H9 (cell line): ENCODE measurements at regions not wholly inside any gene's neighbourhood (a gene's known extent, or its start where the extent isn't known, plus 50 kb on each side); places are given as distances from the start of the nearest gene placed in this dataset.

Experiments
- DNase-seq: peaks from one replicate; pipeline ENCODE4 v3.0.0-alpha.2; 2017
- H2AFZ ChIP-seq: one replicate; pipeline ENCODE4 v1.6.1; 2013; ENCODE audit warnings: mild to moderate bottlenecking, low read length, control low read depth, moderate library complexity
- H2AK5ac ChIP-seq: 2 replicates; pipeline ENCODE4 v1.6.1; 2013; ENCODE audit warnings: low read length, control low read depth, mixed read lengths; ENCODE audit not compliant: insufficient read length
- H2BK120ac ChIP-seq: one replicate; pipeline ENCODE4 v1.6.1; 2013; ENCODE audit warnings: low read depth, mild to moderate bottlenecking, low read length, control low read depth, inconsistent platforms; ENCODE audit not compliant: poor library complexity, severe bottlenecking
- H2BK12ac ChIP-seq: 2 replicates; pipeline ENCODE4 v1.6.1; 2013; ENCODE audit warnings: low read length, control low read depth, mixed read lengths, low read depth; ENCODE audit not compliant: insufficient read length
- H2BK15ac ChIP-seq: 2 replicates; pipeline ENCODE4 v1.6.1; 2013; ENCODE audit warnings: low read depth, low read length, control low read depth
- H2BK20ac ChIP-seq: one replicate; pipeline ENCODE4 v1.6.1; 2013; ENCODE audit warnings: low read depth, mild to moderate bottlenecking, low read length, control low read depth, inconsistent platforms; ENCODE audit not compliant: poor library complexity, severe bottlenecking
- H2BK5ac ChIP-seq: 2 replicates; pipeline ENCODE4 v1.6.1; 2013; ENCODE audit warnings: low read length, control low read depth, mixed read lengths; ENCODE audit not compliant: insufficient read length
- H3K14ac ChIP-seq: 2 replicates; pipeline ENCODE4 v1.6.1; 2013; ENCODE audit warnings: low read length, control low read depth; ENCODE audit not compliant: insufficient read depth
- H3K18ac ChIP-seq: 2 replicates; pipeline ENCODE4 v1.6.1; 2013; ENCODE audit warnings: low read depth, mild to moderate bottlenecking, mixed read lengths, low read length, control low read depth; ENCODE audit not compliant: insufficient read length
- H3K23ac ChIP-seq: 2 replicates; pipeline ENCODE4 v1.6.1; 2013; ENCODE audit warnings: low read length, control low read depth, mixed read lengths, low read depth; ENCODE audit not compliant: insufficient read length
- H3K23me2 ChIP-seq: 2 replicates; pipeline ENCODE4 v1.6.1; 2013; ENCODE audit warnings: low read depth, mild to moderate bottlenecking, mixed read lengths, low read length, control low read depth; ENCODE audit not compliant: insufficient read length, poor library complexity, severe bottlenecking
- H3K27ac ChIP-seq: 2 replicates; pipeline ENCODE4 v1.5.1; 2013; ENCODE audit warnings: low read length, control low read depth, mixed read lengths, low read depth; ENCODE audit not compliant: insufficient read length
- H3K27me3 ChIP-seq: 2 replicates; pipeline ENCODE4 v1.6.1; 2013; ENCODE audit warnings: low read length, control low read depth, inconsistent platforms; ENCODE audit not compliant: insufficient read depth
- H3K4ac ChIP-seq: 2 replicates; pipeline ENCODE4 v1.6.1; 2013; ENCODE audit warnings: low read depth, mild to moderate bottlenecking, control low read depth, inconsistent platforms, low read length, moderate library complexity
- H3K4me1 ChIP-seq: 2 replicates; pipeline ENCODE4 v1.6.1; 2013; ENCODE audit warnings: low read length, control low read depth, inconsistent platforms; ENCODE audit not compliant: insufficient read depth
- H3K4me2 ChIP-seq: 2 replicates; pipeline ENCODE4 v1.6.1; 2013; ENCODE audit warnings: low read length, control low read depth, mixed read lengths; ENCODE audit not compliant: insufficient read length, insufficient read depth
- H3K56ac ChIP-seq: 2 replicates; pipeline ENCODE4 v1.6.1; 2013; ENCODE audit warnings: low read depth, mild to moderate bottlenecking, mixed read lengths, low read length, control low read depth; ENCODE audit not compliant: insufficient read length
- H3K79me1 ChIP-seq: 2 replicates; pipeline ENCODE4 v1.6.1; 2013; ENCODE audit warnings: low read depth, mild to moderate bottlenecking, moderate library complexity, low read length, control low read depth, inconsistent platforms; ENCODE audit not compliant: insufficient read depth, poor library complexity, severe bottlenecking
- H3K79me2 ChIP-seq: 2 replicates; pipeline ENCODE4 v1.6.1; 2013; ENCODE audit warnings: low read length, control low read depth, inconsistent platforms; ENCODE audit not compliant: insufficient read depth
- H3K9ac ChIP-seq: 2 replicates; pipeline ENCODE4 v1.6.1; 2013; ENCODE audit warnings: low read length, control low read depth, mixed read lengths; ENCODE audit not compliant: insufficient read length; ENCODE audit errors: extremely low read depth
- H3K9me3 ChIP-seq: one replicate; pipeline ENCODE4 v1.6.1; 2013; ENCODE audit warnings: low read depth, low read length, inconsistent platforms; ENCODE audit not compliant: control insufficient read depth
- H3T11ph ChIP-seq: one replicate; pipeline ENCODE4 v1.6.1; 2013; ENCODE audit warnings: mild to moderate bottlenecking, low read length, control low read depth, inconsistent platforms
- H4K20me1 ChIP-seq: one replicate; pipeline ENCODE4 v1.6.1; 2013; ENCODE audit not compliant: control insufficient read depth, insufficient read length, insufficient read depth
- H4K5ac ChIP-seq: 2 replicates; pipeline ENCODE4 v1.6.1; 2013; ENCODE audit warnings: low read depth, mild to moderate bottlenecking, mixed read lengths, low read length, control low read depth; ENCODE audit not compliant: insufficient read length
- H4K8ac ChIP-seq: replicated peaks from 2 replicates; pipeline ENCODE4 v1.6.1; 2013; ENCODE audit warnings: low read length, control low read depth, mixed read lengths, low read depth; ENCODE audit not compliant: insufficient read length
- H4K91ac ChIP-seq: 2 replicates; pipeline ENCODE4 v1.6.1; 2013; ENCODE audit warnings: low read depth, mild to moderate bottlenecking, moderate library complexity, mixed read lengths, low read length, control low read depth; ENCODE audit not compliant: insufficient read length
- H3K27ac Mint-ChIP-seq, 3 experiments: 2 replicates in 2 of 3; 3 replicates in 1 of 3; pipeline ENCODE4 v1.8.0; 2020 to 2021; ENCODE audit warnings: mixed read lengths in 3 of 3, mild to moderate bottlenecking in 1 of 3, moderate library complexity in 1 of 3
- H3K27me3 Mint-ChIP-seq: 2 replicates; pipeline ENCODE4 v1.8.0; 2021; ENCODE audit warnings: low read depth, mild to moderate bottlenecking, moderate library complexity, mixed read lengths
- H3K36me3 Mint-ChIP-seq, 3 experiments: 2 replicates in 2 of 3; 3 replicates in 1 of 3; pipeline ENCODE4 v1.8.0; 2020 to 2021; ENCODE audit warnings: low read depth in 3 of 3, mixed read lengths in 3 of 3; ENCODE audit not compliant: insufficient read depth in 1 of 3
- H3K4me1 Mint-ChIP-seq, 2 experiments: 2 replicates each; pipeline ENCODE4 v1.8.0; 2020; ENCODE audit warnings: mixed read lengths in 2 of 2
- H3K4me3 Mint-ChIP-seq, 2 experiments: 2 replicates in 1 of 2; 3 replicates in 1 of 2; pipeline ENCODE4 v1.8.0; 2020 to 2021; ENCODE audit warnings: mild to moderate bottlenecking in 2 of 2, mixed read lengths in 2 of 2, moderate library complexity in 1 of 2
- H3K9me3 Mint-ChIP-seq, 2 experiments: 2 replicates in 1 of 2; 3 replicates in 1 of 2; pipeline ENCODE4 v1.8.0; 2020; ENCODE audit warnings: mild to moderate bottlenecking in 2 of 2, mixed read lengths in 2 of 2, moderate library complexity in 1 of 2
- CTCF ChIP-seq: fragments of 200-600 bp; sonication (generic); conservative IDR thresholded peaks from 3 replicates; pipeline ENCODE4 v1.8.0; 2021; ENCODE audit warnings: antibody characterized with exemption, mild to moderate bottlenecking
- WGBS: extraction: QIAGEN DNeasy Blood & Tissue Kit; methylation state at CpG from one replicate; pipeline ENCODE4 v1.1.7; 2013; ENCODE audit warnings: missing lambda C conversion rate, low lambda C conversion rate, mixed read lengths; ENCODE audit not compliant: insufficient read length; ENCODE audit errors: extremely low coverage; 5-methylcytosine and 5-hydroxymethylcytosine counted together

- H3K4me1 Mint-ChIP-seq, result peaks cover 3% of the 10 kb centered on the region in 2 experiments; a peak in 2 of 4 replicates
- H3K36me3 Mint-ChIP-seq, result no peaks in the 10 kb centered on the region
- no peak for DNase-seq
- H2BK12ac ChIP-seq, result no peak overlapping the region
- no peak overlapping the region for H2AK5ac ChIP-seq
- no peak overlapping the region for H3K9ac ChIP-seq
- no peak overlapping the region for H3K27ac Mint-ChIP-seq
- H3K23me2 ChIP-seq, result no peaks in the 10 kb centered on the region
- no peaks in the 10 kb centered on the region for H3K79me1 ChIP-seq
- no peak overlapping the region for H3T11ph ChIP-seq
- no peak overlapping the region for H2BK20ac ChIP-seq
- H3K27me3 Mint-ChIP-seq, result no peaks in the 10 kb centered on the region; the same call in 1 of the 2 replicates
- no peak overlapping the region for H2AFZ ChIP-seq
- H3K27me3 ChIP-seq, result no peaks in the 10 kb centered on the region
- H3K9me3 Mint-ChIP-seq, result peaks cover 0 to 2% of the 10 kb centered on the region in 2 experiments; a peak in 1 of 5 replicates
- no peak overlapping the region for H4K8ac ChIP-seq
- WGBS, result no CpG with 5 or more reads among the region's 2 CpGs
- no peak overlapping the region for H2BK15ac ChIP-seq
- no peak overlapping the region for H3K14ac ChIP-seq
- H4K91ac ChIP-seq, result no peak overlapping the region
- H3K4me3 Mint-ChIP-seq, result no peak overlapping the region
- no peak overlapping the region for H3K23ac ChIP-seq
- no peaks in the 10 kb centered on the region for H4K20me1 ChIP-seq
- no peaks in the 10 kb centered on the region for H3K79me2 ChIP-seq
- H3K56ac ChIP-seq, result no peak overlapping the region
- H3K4me1 ChIP-seq, result no peaks in the 10 kb centered on the region
- H3K4me2 ChIP-seq, result no peak overlapping the region
- no peak overlapping the region for H2BK120ac ChIP-seq
- H3K9me3 ChIP-seq, result no peaks in the 10 kb centered on the region
- no peak overlapping the region for H3K18ac ChIP-seq
- TF ChIP-seq CTCF, result no peak
- no peak overlapping the region for H3K4ac ChIP-seq
- no peak overlapping the region for H3K27ac ChIP-seq
- no peak overlapping the region for H2BK5ac ChIP-seq
- H4K5ac ChIP-seq, result no peak overlapping the region
Observed at GRCh38 chr2:14975381-14975780, 342.9 kb downstream of the LRATD1 start.
